ENCODE measurements at regions not wholly inside any gene's neighbourhood (a gene's known extent, or its start where the extent isn't known, plus 50 kb on each side); places are given as distances from the start of the nearest gene placed in this dataset.

DNA sequence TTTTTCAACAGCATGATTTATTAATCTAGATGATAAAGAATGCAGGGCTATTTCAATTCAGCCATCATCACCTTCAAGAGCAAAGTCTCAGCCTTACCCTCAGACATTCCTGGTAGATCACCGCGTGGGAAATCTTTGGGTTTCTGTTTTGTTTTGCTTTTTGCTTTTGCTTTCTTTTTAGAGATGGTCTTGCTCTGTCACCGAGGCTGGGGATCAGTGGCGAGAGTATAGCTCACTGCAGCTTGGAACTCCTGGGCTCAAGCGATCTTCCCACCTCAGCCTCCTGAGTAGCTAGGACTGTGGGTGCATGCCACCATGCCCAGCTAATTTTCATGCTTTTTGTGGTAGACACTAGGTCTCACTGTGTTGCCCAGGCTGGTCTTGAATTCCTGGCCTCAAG, 289.7 kb downstream of the AJAP1 start:
- H3K27me3 ChIP-seq, result no peaks in the 10 kb centered on the region
- H3K27ac ChIP-seq, result no peak overlapping the region
- H3K9me3 ChIP-seq, result no peaks in the 10 kb centered on the region
- DNase-seq (no peak), ATAC-seq (no peak)
- TF ChIP-seq POLR2A (IDR thresholded peaks at IDR 0.05), result no peak
- H3K4me3 ChIP-seq, result no peak overlapping the region
- intact Hi-C loops (cut with DNase I), result no loop called here
- WGBS, 2 donors, result 83 to 90% methylated on average over 5 of the region's 5 CpGs
- no peaks in the 10 kb centered on the region for H3K36me3 ChIP-seq (replicated peaks in 1 of 2; ENCODE audit: insufficient read depth in 1 of 2, low read depth in 2 of 2)
- no peaks in the 10 kb centered on the region for H3K4me1 ChIP-seq

- intact Hi-C loops (cut with DNase I), result no loop called here
- no peak for TF ChIP-seq POLR2A (IDR thresholded peaks at IDR 0.05)
- TF ChIP-seq CTCF (IDR thresholded peaks at IDR 0.05), result no peak
- Histone ChIP-seq H3K4me1 (no peaks in the 10 kb centered on the region), H3K4me3 (no peak overlapping the region), H3K27ac (no peak overlapping the region), H3K27me3 (no peaks in the 10 kb centered on the region), H3K9me3 (no peaks in the 10 kb centered on the region), H3K36me3 (replicated peaks in 1 of 2; ENCODE audit: insufficient read depth in 1 of 2, low read depth in 2 of 2) (no peaks in the 10 kb centered on the region)
- DNase-seq (no peak), ATAC-seq (no peak)
- 74 to 80% methylated on average over 6 of the region's 6 CpGs for WGBS, 2 donors
Observed at GRCh38 chr1:4939266-4939665, 284.9 kb downstream of the AJAP1 start.

- ATAC-seq, result no peak
- Histone ChIP-seq H3K36me3 (replicated peaks in 1 of 2; ENCODE audit: insufficient read depth in 1 of 2, low read depth in 2 of 2) (no peaks in the 10 kb centered on the region), H3K27ac (no peak overlapping the region), H3K4me1 (no peaks in the 10 kb centered on the region), H3K9me3 (no peaks in the 10 kb centered on the region), H3K27me3 (no peaks in the 10 kb centered on the region), H3K4me3 (no peak overlapping the region)
- WGBS, 2 donors, result 88 to 93% methylated on average over 11 of the region's 11 CpGs
- TF ChIP-seq CTCF (IDR thresholded peaks at IDR 0.05) (no peak), POLR2A (IDR thresholded peaks at IDR 0.05) (no peak)
- no peak for DNase-seq
- intact Hi-C loops (cut with DNase I), result no loop called here
Observed at GRCh38 chr1:4937876-4938534, 283.6 kb downstream of the AJAP1 start.

- intact Hi-C loops (cut with DNase I), result no loop called here
- Histone ChIP-seq H3K9me3 (no peaks in the 10 kb centered on the region), H3K4me3 (no peak overlapping the region), H3K27ac (no peak overlapping the region), H3K27me3 (no peaks in the 10 kb centered on the region), H3K4me1 (no peaks in the 10 kb centered on the region), H3K36me3 (replicated peaks in 1 of 2; ENCODE audit: insufficient read depth in 1 of 2, low read depth in 2 of 2) (no peaks in the 10 kb centered on the region)
- ATAC-seq, result no peak
- 42 to 83% methylated on average over 3 of the region's 4 CpGs for WGBS, 2 donors
- TF ChIP-seq POLR2A (IDR thresholded peaks at IDR 0.05), result no peak
- no peak for TF ChIP-seq CTCF (IDR thresholded peaks at IDR 0.05)
- no peak for DNase-seq
Observed at GRCh38 chr1:4935807-4936206, 281.4 kb downstream of the AJAP1 start.

DNA sequence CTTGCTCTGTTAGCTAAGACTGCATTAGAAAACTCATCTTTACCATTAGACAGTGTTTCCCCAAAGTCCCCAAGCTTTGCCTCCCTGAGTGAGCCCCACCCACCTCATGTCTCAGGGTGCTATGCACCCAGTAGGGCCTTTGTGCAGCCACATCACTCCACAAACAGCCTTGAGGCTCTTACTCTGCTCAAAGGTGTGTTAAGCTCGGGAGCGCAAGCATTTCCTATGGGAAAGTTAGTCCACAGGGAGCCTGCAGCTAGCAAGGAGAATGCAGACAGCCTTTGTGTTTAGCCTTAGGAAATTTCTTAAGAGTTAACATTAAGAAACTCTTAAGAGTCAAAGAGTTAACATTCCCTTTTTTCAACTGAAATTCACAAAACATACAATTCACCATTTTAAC, 278.8 kb downstream of the AJAP1 start:
- intact Hi-C loops (cut with DNase I), result no loop called here
- Histone ChIP-seq H3K4me3 (no peak overlapping the region), H3K4me1 (no peaks in the 10 kb centered on the region), H3K9me3 (no peaks in the 10 kb centered on the region), H3K27me3 (no peaks in the 10 kb centered on the region), H3K27ac (no peak overlapping the region), H3K36me3 (replicated peaks in 1 of 2; ENCODE audit: insufficient read depth in 1 of 2, low read depth in 2 of 2) (no peaks in the 10 kb centered on the region)
- ATAC-seq (no peak), DNase-seq (no peak)
- no peak for TF ChIP-seq POLR2A (IDR thresholded peaks at IDR 0.05)
- no peak for TF ChIP-seq CTCF (IDR thresholded peaks at IDR 0.05)
- WGBS, 2 donors, result 78 to 83% methylated on average over 2 of the region's 2 CpGs

Data from body of pancreas (tissue), 4 donors.